Liver (tissue), 7 donors: ENCODE measurements at regions not wholly inside any gene's neighbourhood (a gene's known extent, or its start where the extent isn't known, plus 50 kb on each side); places are given as distances from the start of the nearest gene placed in this dataset.

Experiments
- DNase-seq: peaks from one replicate; pipeline ENCODE4 v3.0.0-alpha.2; 2017; ENCODE audit warnings: low spot score
- H3K27ac ChIP-seq, 2 donors: one replicate each; pipeline ENCODE4 v1.7.0; 2013; ENCODE audit warnings: inconsistent platforms in 2 of 2, low read length in 2 of 2, control low read depth in 1 of 2, low read depth in 1 of 2, mild to moderate bottlenecking in 1 of 2
- H3K27me3 ChIP-seq, 4 donors: one replicate each; pipeline versions ENCODE4 v1.6.1 to v1.7.0; 2013; ENCODE audit warnings: low read length in 3 of 4, inconsistent platforms in 1 of 4, mild to moderate bottlenecking in 1 of 4, moderate library complexity in 1 of 4; ENCODE audit not compliant: control insufficient read depth in 4 of 4, insufficient read depth in 4 of 4
- H3K36me3 ChIP-seq, 4 donors: one replicate each; pipeline versions ENCODE4 v1.6.1 to v1.7.0; 2013; ENCODE audit warnings: low read length in 3 of 4, mild to moderate bottlenecking in 3 of 4, low read depth in 1 of 4, moderate library complexity in 1 of 4; ENCODE audit not compliant: control insufficient read depth in 4 of 4, insufficient read depth in 3 of 4
- H3K4me1 ChIP-seq, 4 donors: one replicate each; pipeline versions ENCODE4 v1.6.1 to v1.7.0; 2013; ENCODE audit warnings: low read length in 3 of 4, mild to moderate bottlenecking in 3 of 4, moderate library complexity in 1 of 4; ENCODE audit not compliant: control insufficient read depth in 4 of 4, insufficient read depth in 4 of 4
- H3K4me3 ChIP-seq, 3 donors: one replicate each; pipeline versions ENCODE4 v1.6.1 to v1.7.0; 2013; ENCODE audit warnings: low read length in 3 of 3, control low read depth in 1 of 3, low read depth in 1 of 3, mild to moderate bottlenecking in 1 of 3
- H3K9ac ChIP-seq, 2 donors: one replicate each; pipeline ENCODE4 v1.7.0; 2013; ENCODE audit warnings: low read length in 2 of 2, mild to moderate bottlenecking in 2 of 2, moderate library complexity in 2 of 2, control low read depth in 1 of 2, low read depth in 1 of 2
- H3K9me3 ChIP-seq, 4 donors: one replicate each; pipeline versions ENCODE4 v1.6.1 to v1.7.0; 2013; ENCODE audit warnings: low read length in 3 of 4; ENCODE audit not compliant: control insufficient read depth in 4 of 4
- ATF3 ChIP-seq: IDR thresholded peaks from 2 replicates; pipeline ENCODE4 v1.6.1; 2016; ENCODE audit warnings: antibody characterized with exemption
- FOXA2 ChIP-seq: IDR thresholded peaks from 2 replicates; pipeline ENCODE4 v1.6.1; 2016; ENCODE audit warnings: antibody characterized with exemption
- GABPA ChIP-seq, 2 donors: IDR thresholded peaks in 1 of 2; conservative IDR thresholded peaks in 1 of 2; 2 replicates each; pipeline ENCODE4 v1.6.1; 2016; ENCODE audit warnings: antibody characterized with exemption in 2 of 2, mild to moderate bottlenecking in 1 of 2, moderate library complexity in 1 of 2
- HNF4A ChIP-seq, 2 donors: conservative IDR thresholded peaks; 2 replicates each; pipeline ENCODE4 v1.6.1; 2016; ENCODE audit warnings: antibody characterized with exemption in 2 of 2, mild to moderate bottlenecking in 2 of 2
- HNF4G ChIP-seq: IDR thresholded peaks from 2 replicates; pipeline ENCODE4 v1.6.1; 2016; ENCODE audit warnings: antibody characterized with exemption
- JUND ChIP-seq, 2 donors: IDR thresholded peaks; 2 replicates each; pipeline ENCODE4 v1.6.1; 2016; ENCODE audit warnings: antibody characterized with exemption in 2 of 2
- NR2F2 ChIP-seq: IDR thresholded peaks from 2 replicates; pipeline ENCODE4 v1.6.1; 2016; ENCODE audit warnings: antibody characterized with exemption
- RAD21 ChIP-seq, 2 donors: IDR thresholded peaks; 2 replicates each; pipeline ENCODE4 v1.6.1; 2016; ENCODE audit warnings: antibody characterized with exemption in 2 of 2, mild to moderate bottlenecking in 2 of 2
- RXRA ChIP-seq, 2 donors: IDR thresholded peaks; 2 replicates each; pipeline ENCODE4 v1.6.1; 2017 to 2018; ENCODE audit warnings: antibody characterized with exemption in 2 of 2, mild to moderate bottlenecking in 1 of 2
- TAF1 ChIP-seq: conservative IDR thresholded peaks from 2 replicates; pipeline ENCODE4 v1.6.1; 2016; ENCODE audit warnings: antibody characterized with exemption, mild to moderate bottlenecking
- WGBS: extraction: QIAGEN DNeasy Blood & Tissue Kit; methylation state at CpG from one replicate; pipeline ENCODE4 v1.1.7; 2013; 5-methylcytosine and 5-hydroxymethylcytosine counted together
- TF ChIP-seq, protein P1 (sequence below): IDR thresholded peaks from 2 replicates; pipeline ENCODE4 v1.6.1; 2016; ENCODE audit warnings: antibody characterized with exemption
- donor health status: healthy.
- donor health status: healthy.
- donor health status: healthy.
- donor health status: healthy.

DNA sequence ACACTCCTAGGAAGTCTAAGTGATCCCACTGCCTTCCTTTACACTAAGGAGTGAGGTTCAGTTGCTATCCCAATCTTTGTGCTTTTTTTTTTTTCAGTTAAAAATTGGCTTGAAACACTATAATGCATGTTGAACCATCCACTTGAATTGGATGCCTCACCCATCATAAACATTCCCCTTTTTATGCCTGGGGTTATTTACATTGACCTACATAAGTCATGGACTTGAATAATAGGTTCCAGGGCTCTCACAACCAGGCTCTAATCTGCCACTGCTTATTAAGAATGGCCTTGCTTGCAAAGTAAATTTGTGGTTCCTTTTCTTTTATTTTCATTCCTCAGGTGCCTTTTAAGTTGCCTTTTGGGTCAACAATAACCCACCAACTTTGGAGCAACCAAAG lies 236.1 kb upstream of the MEIS1 start:
- Histone ChIP-seq H3K9me3 (no peaks in the 10 kb centered on the region), H3K9ac (no peak overlapping the region), H3K27me3 (peaks cover 0 to 4% (median 0%) of the 10 kb centered on the region in 4 donors), H3K36me3 (no peaks in the 10 kb centered on the region), H3K4me3 (no peak overlapping the region), H3K27ac (no peak overlapping the region), H3K4me1 (no peaks in the 10 kb centered on the region)
- DNase-seq = no peak
- no peak for TF ChIP-seq RXRA (IDR thresholded peaks at IDR 0.05)

- TF ChIP-seq FOXA2 (no peak), RAD21 (IDR thresholded peaks at IDR 0.05) (no peak)
- Histone ChIP-seq H3K36me3 (no peaks in the 10 kb centered on the region), H3K9ac (no peak overlapping the region), H3K4me1 (no peaks in the 10 kb centered on the region), H3K27ac (no peak overlapping the region), H3K4me3 (no peak overlapping the region), H3K9me3 (no peaks in the 10 kb centered on the region), H3K27me3 (no peaks in the 10 kb centered on the region)
- 73% methylated on average over 2 of the region's 2 CpGs for WGBS
- DNase-seq = no peak
Measured at GRCh38 chr2:66192888-66193287, 242.0 kb upstream of the MEIS1 start.

DNA sequence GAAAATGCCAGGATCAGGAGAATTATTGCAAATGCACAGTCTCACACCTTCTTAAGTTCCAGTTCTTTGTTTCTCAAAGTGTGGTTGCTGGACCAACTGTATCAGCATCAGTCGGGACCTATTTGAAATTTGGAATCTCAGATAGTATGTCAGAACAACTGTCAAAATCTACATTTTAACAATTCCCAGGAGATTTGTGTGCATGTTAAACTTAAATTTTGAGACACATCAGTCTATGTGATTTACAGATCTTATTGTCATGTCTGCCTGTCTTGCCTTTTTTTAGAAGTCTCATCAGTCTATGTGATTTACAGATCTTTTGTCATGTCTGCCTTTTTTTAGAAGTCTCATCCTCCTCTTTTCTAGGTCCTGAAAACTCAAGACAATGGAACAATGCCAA lies 243.6 kb upstream of the MEIS1 start:
- no peak for DNase-seq
- TF ChIP-seq HNF4G (no peak), JUND (IDR thresholded peaks at IDR 0.05) (no peak), TAF1 (no peak), FOXA2 (no peak), RXRA (IDR thresholded peaks at IDR 0.05) (no peak)
- H3K27me3 ChIP-seq = no peaks in the 10 kb centered on the region
- no peaks in the 10 kb centered on the region for H3K36me3 ChIP-seq
- 78% methylated on average over 1 of the region's 1 CpG for WGBS
- H3K4me3 ChIP-seq = no peak overlapping the region
- no peak overlapping the region for H3K27ac ChIP-seq
- H3K9ac ChIP-seq = no peak overlapping the region
- H3K4me1 ChIP-seq = no peaks in the 10 kb centered on the region
- H3K9me3 ChIP-seq = no peaks in the 10 kb centered on the region

DNA sequence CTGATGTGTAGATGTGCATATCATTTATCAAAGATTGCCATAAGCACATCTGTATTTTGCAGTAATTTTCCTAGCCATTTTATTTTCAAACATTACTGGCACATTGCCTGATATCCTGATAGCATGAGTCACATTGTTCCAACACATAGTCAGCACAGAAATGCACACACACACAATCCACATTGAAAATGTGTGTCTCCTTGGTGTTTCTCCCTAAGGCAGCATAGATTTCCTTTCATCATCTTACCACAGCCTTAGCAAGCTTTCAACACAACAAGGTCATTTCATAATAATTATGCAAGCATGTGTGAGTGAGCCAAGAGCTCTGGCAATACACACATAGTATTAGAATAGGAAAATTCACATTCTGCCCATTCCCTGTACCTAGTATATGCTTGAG lies 245.4 kb upstream of the MEIS1 start:
- DNase-seq = no peak
- H3K9ac ChIP-seq = no peak overlapping the region
- no peaks in the 10 kb centered on the region for H3K4me1 ChIP-seq
- H3K4me3 ChIP-seq = no peak overlapping the region
- H3K36me3 ChIP-seq = no peaks in the 10 kb centered on the region
- H3K9me3 ChIP-seq = no peaks in the 10 kb centered on the region
- TF ChIP-seq, protein P1, sequence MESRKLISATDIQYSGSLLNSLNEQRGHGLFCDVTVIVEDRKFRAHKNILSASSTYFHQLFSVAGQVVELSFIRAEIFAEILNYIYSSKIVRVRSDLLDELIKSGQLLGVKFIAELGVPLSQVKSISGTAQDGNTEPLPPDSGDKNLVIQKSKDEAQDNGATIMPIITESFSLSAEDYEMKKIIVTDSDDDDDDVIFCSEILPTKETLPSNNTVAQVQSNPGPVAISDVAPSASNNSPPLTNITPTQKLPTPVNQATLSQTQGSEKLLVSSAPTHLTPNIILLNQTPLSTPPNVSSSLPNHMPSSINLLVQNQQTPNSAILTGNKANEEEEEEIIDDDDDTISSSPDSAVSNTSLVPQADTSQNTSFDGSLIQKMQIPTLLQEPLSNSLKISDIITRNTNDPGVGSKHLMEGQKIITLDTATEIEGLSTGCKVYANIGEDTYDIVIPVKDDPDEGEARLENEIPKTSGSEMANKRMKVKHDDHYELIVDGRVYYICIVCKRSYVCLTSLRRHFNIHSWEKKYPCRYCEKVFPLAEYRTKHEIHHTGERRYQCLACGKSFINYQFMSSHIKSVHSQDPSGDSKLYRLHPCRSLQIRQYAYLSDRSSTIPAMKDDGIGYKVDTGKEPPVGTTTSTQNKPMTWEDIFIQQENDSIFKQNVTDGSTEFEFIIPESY = no peak
- TF ChIP-seq JUND (IDR thresholded peaks at IDR 0.05) (no peak), ATF3 (no peak), NR2F2 (no peak), GABPA (IDR thresholded peaks at IDR 0.05 in 1 of 2, conservative IDR thresholded peaks at IDR 0.05 in 1 of 2) (no peak), TAF1 (no peak), HNF4A (conservative IDR thresholded peaks at IDR 0.05) (no peak)
- H3K27ac ChIP-seq = no peak overlapping the region
- no peaks in the 10 kb centered on the region for H3K27me3 ChIP-seq
